NCI-H2029 treated with DMSO at 0.1 percent for 48 hours (cell line): ENCODE measurements at regions not wholly inside any gene's neighbourhood (a gene's known extent, or its start where the extent isn't known, plus 50 kb on each side); places are given as distances from the start of the nearest gene placed in this dataset.
"Not testable (repeated sequence)": the region's sequence is repeated elsewhere in the genome, so short reads cannot be mapped to it uniquely, and the experiment has no call there.

Source experiments
- DNase-seq: peaks from one replicate; lab custom pipeline; 2025; lab: John Stamatoyannopoulos, UW

DNA sequence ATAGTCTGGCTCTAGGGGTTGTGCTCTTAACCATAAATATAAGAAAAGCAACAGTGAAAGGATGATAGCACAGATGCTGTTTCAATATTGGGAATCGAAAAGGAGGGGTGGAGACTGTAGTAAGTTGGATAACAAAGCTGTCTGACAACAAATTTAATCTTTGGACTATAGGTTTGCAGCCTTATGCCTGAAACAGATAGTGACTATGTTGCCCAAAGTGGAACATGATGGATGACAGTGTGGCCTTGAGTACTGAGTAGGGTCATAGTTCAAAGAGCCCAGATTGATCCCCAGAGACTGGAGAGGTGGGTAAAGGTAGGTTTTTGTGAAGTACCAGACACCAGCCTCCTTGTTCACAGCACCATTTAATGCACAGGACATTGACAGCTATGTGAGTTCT is 144.0 kb upstream of the PALMD start:
- no peak for DNase-seq

- DNase-seq = no peak
Measured at GRCh38 chr1:99502400-99502799, 143.5 kb upstream of the PALMD start.

DNA sequence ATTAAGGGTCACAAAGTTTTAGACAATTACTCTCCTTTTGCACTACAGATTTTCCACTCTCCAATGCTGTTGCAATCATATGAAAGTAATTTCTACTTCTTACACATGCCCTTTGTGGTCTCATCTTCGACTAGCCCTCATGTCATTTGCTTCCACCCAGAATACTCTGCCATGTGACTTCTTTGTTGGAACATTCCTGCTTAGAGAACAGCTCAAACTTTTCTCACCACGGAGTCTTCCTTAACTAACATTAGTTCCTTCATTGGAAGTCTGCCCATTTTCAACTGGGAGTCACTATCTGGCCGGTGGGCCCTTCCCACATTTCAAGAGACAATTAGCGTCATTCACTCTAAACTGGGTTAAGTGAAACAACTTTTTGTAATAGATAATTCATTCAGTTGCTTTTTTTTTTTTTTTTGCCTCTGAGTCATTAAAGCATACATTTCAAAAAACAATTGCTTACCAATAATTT is 142.6 kb upstream of the PALMD start:
- no peak for DNase-seq

GRCh38 chr1:99504287-99504686 is 141.6 kb upstream of the PALMD start:
- no peak for DNase-seq

DNA sequence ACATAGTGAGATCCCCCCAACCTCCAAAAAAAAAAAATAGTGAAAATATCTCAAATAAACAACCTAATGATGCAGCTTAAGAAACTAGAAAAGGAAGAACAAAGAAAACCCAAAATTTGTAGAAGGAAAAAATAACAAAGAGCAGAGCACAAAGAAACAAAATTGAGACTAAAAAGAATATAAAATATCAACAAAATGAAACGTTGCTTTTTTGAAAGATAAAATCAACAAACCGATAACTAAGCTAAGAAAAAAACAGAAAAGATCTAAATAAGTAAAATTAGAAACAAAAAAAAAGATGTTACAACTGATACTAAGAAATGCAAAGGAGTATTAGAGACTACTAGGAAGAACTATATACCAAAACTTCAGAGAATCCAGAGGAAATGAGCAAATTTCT is 139.3 kb upstream of the PALMD start:
- DNase-seq = no peak

GRCh38 chr1:99507446-99507845 is 138.5 kb upstream of the PALMD start:
- not testable (repeated sequence) for DNase-seq

DNA sequence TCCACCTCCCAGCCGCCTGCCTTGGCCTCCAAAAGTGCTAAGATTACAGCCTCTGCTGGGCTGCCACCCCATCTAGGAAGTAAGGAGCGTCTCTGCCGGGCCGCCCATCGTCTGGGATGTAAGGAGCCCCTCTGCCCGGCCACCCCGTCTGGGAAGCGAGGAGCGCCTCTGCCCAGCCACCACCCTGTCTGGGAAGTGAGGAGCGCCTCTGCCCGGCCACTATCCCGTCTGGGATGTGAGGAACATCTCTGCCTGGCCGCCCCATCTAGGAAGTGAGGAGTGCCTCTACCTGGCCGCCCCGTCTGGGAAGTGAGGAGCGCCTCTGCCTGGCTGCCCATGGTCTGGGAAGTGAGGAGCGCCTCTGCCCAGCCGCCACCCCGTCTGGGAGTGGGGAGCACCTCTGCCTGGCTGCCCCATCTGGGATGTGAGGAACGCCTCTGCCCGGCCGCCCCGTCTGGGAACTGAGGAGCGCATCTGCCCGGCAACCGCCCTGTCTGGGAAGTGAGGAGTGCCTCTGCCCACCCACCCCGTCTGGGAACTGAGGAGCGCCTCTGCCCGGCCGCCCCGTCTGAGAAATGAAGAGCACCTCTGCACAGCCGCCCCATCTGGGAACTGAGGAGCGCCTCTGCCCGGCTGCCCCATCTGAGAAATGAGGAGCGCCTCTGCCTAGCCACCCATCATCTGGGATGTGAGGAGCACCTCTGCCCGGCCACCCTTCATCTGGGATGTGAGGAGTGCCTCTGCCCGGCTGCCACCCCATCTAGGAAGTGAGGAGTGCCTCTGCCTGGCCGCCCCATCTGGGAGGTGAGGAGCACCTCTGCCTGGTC is 137.8 kb upstream of the PALMD start:
- DNase-seq = no peak

GRCh38 chr1:99508733-99509445 is 137.0 kb upstream of the PALMD start:
- not testable (repeated sequence) for DNase-seq

DNA sequence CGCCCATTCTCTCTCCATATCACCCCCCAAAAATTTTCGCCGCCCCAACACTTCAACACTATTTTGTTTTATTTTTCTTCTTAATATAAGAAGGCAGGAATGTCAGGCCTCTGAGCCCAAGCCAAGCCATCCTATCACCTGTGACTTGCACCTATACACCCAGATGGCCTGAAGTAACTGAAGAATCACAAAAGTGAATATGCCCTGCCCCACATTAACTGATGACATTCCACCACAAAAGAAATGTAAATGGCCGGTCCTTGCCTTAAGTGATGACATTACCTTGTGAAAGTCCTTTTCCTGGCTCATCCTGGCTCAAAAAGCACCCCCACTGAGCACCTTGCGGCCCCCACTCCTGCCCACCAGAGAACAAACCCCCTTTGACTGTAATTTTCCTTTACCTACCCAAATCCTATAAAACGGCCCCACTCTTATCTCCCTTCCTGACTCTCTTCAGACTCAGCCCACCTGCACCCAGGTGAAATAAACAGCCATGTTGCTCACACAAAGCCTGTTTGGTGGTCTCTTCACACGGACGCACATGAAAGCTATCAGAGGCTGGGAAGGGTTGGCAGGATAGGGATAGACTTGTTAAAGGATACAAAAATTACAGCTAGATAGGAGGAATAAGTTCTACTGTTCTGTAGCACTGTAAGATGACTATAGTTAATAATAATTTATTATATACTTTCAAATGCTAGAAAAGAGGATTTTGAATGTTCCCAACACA is 130.9 kb upstream of the PALMD start:
- not testable (repeated sequence) for DNase-seq

DNA sequence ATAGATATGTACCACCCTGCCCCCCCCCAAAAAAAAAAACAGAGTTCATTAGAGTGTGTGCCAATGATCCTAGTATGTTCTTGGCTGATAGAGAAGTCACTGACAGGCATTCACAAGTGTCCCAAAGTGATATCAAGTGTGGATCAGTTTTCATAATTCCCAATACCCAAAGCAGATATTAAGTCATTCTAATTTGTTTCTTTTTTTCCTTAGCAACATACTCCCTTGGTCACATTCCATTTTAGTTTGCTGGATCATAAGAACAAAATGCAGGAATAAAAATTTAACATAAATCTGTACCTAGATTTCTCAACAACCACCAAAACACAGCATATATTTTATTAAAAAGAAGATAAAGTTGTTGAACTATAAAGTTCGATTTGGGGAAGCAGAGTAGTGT is 129.8 kb upstream of the PALMD start:
- DNase-seq = no peak

GRCh38 chr1:99520121-99520520 is 125.8 kb upstream of the PALMD start:
- no peak for DNase-seq

GRCh38 chr1:99525331-99525730 is 120.6 kb upstream of the PALMD start:
- DNase-seq = no peak

DNA sequence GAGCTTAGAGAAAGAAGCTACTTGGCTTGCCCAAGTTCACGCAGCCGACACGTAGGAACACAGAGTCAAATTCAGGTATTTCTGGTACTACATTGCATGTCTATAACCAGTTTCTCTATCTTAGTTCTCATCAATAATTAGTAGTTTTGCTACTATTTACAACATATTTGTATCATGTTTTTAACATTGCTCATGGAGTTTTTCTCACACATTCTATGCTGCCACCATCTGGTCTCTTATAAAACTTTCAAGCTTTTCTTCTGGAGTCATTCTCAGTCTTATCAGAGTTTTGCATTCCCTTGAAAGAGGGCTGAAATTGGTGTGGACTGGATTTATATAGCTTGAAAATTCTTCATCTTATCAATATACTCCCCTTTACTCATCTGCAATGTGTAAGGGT is 118.8 kb upstream of the PALMD start:
- no peak for DNase-seq

GRCh38 chr1:99527545-99527944 is 118.4 kb upstream of the PALMD start:
- DNase-seq = no peak

DNA sequence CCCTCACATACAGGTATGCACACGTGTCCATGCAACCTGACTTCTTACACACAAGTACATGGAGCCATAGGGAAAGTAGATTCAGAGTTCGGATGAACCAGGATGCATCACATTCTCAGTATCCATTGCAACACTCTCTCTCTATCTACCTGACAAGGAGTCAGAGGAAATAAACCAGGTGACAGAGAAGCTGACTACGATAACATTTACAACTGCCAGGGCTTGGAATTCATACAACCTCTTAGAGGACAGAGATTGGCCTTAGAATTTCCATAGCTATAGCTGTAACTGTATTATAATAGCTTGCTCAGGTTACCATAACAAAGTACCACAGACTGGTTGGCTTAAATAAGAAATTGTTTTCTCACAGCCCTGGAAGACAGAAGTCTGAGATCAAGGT is 116.9 kb upstream of the PALMD start:
- DNase-seq = no peak

DNA sequence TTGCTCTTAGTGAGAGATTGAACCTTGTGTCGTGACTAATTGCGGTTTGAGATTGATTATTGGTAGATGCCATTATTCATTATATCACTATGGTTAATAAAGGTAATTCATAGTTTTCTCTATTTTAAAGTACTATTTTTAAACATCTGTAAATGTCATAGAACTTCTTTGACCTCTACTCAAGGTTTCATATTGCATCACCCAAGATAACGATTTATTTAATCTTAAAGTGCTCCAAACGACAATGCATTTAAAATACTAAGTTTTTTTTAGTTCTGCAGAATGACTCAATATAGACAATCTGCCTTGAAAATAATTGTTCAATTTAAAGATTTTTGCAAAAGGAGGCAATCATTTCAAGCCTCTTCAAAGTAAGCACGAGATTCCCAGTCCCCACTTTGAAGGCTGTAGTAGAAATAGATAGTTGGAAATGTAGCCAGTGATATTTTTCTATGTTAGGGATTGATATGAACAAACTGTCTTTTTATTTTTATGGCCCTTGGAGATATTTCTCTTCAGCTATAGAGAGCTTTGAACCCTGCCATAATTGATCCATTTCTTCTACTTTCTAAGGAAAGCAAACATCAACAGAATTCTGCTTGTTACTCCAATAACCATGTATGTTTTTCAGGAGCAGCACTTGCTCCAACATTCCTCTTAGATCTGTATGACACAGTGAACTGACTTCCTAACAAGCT is 114.2 kb upstream of the PALMD start:
- no peak for DNase-seq

DNA sequence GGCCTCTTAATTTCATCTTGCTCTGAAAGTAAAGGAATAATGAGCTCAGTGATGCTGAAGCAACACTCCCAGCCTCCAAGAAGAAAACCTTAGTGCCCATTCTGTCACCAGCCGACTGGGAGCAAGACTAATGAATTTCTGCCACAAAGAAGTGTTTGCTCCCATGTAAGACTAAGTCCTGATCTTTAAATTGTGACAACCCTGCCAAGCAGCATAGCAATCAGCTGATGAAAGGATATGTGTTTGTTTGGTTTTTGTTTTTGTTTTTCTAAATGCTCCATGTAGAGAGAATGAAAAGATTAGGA is 113.7 kb upstream of the PALMD start:
- DNase-seq = no peak

DNA sequence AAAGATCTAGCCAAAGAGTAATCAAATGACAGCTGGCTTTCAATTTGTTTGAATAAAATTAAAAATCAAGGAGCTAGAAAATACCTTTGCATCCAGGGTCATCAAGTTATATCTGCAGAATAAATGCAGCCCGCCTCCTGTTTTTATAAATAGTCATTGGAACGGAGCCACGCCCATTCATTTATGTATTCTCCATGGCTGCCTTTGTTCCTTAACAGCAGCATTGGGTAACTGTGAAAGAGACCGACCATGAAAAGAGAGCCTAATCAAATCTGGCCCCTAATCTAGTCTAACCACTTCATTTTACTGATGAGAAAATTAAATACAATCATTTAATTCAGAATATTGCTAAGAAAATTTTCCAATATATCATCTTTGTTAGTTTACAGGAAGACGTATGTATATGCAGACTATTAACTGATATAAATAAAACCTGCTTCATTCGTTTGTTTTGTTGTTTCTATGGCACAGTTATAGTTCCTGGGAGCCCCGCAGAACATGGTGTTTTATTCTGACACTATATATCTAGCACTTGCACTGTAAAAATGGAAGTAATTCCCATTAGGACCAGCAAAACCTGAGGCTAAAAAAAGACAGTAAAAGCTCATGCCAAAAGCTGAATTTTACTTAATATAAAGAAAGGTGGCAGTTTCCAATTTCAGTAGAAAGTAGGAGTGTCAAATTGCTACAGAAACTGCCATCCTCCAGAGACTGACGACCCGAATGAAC is 111.8 kb upstream of the PALMD start:
- no peak for DNase-seq

- DNase-seq = no peak
Measured at GRCh38 chr1:99534638-99534930, 111.3 kb upstream of the PALMD start.

- DNase-seq = no peak
Measured at GRCh38 chr1:99535470-99536164, 110.3 kb upstream of the PALMD start.

- DNase-seq = no peak
Measured at GRCh38 chr1:99537886-99538617, 107.9 kb upstream of the PALMD start.
